Kasumi-1 (cell line): ENCODE measurements at regions not wholly inside any gene's neighbourhood (a gene's known extent, or its start where the extent isn't known, plus 50 kb on each side); places are given as distances from the start of the nearest gene placed in this dataset.

Source experiments
- DNase-seq, 2 experiments: peaks; one replicate each; lab custom pipeline; 2025; lab: John Stamatoyannopoulos, UW

DNA sequence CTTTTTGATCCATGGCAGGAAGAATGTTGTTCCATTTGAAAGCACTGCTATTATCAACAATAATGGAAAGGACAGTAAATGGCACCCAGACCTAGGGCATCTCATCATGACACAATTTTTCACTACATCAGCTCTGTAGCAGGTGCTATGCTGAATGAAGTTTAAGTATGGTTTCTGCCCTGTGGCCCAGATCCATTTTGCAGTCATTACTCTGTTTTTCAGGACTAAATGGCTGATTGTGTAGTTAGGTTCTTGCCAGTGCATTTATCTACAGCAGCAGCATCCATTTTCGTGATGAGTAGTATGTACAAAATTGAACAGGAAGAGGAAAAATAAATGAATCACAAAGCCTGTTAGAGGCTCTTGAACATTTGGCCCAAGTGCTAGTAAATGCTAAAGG lies 270.5 kb upstream of the CD180 start:
- no peak for DNase-seq

DNA sequence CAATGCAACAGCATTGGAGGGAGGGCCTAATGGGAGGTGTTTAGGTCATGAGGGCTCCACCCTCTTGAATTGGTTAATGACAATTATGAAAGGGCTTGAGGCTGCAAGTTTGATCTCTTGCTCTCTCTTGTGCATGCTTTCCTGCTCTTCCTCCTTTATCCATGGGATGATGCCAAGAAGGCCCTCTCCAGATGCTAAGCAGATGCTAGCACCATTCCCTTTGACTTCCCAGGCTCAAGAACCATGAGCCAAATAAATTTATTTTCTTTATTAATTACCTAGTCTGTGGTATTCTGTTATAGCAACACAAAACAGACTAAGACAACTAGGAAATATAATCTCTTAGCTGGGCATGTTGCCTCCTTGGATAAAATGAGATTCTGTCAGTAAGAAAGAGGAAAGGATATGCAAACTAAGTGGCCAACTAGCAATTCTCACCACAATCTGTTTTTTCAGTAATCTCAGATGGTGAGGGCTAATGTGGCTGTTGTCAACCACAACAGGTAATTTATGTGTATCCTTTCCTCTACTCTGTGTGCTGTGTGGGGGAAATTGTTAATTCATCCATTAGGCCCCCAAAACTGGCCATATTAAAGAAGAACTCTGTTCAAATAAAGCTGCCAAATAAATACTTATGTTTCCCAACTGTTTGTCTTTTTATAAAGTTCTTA lies 269.1 kb upstream of the CD180 start:
- no peak for DNase-seq

DNA sequence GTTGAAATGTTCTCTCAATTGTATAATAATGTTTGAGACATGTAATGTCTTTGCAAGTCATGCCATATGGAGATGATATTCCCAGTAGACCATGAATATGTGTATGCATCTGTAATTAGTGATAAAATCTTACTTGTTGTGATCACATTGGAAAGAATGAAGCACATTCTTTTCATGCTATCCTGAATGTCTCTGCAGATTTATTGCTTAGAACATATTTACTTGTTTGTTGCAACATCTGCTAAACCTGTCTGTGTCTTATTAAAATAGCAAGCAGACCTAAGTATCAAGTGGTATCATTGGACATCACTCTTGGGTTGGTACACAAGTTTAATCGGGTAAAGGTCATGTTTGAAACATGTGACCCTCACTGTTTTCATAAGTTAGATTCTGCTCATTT lies 265.5 kb upstream of the CD180 start:
- DNase-seq, result no peak

DNA sequence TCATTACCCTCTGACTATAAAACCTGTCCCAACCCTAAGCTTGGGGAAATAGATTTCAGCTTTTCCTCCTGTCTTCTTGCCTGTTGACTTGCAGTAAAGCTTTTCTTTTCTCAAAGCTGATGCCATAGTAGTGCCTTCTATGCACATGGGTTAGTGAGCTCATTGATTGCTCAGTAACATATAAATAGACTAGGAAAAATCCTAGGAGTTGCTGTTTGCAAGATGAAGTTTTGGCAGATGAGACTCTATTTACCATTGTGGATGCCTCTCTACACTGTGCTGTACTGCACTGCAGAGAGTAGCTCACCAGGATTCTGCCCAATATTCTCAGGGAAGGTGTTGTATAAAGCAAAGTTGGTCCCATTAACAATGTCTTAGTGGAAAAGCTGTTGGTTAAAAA lies 262.7 kb upstream of the CD180 start:
- no peak for DNase-seq

DNA sequence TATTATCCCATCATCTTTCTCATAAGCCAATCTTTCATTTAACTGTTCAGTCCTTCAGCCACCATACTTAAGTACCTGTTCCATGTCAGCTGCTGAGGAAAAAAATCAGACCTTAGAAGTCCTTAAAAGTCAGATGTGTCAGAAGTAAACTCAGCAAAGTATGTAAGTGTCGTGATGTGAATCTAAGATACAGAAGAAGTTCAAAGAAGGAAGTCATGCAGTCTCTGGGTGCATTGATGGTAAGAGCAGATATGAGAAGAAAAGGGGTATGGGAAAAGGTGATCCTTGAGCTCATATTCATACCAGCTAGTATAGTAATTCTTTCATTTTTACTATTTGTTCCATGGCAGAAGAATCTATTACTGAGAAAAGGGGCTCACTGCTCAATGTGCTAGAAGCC lies 259.4 kb upstream of the CD180 start:
- DNase-seq, result no peak

DNA sequence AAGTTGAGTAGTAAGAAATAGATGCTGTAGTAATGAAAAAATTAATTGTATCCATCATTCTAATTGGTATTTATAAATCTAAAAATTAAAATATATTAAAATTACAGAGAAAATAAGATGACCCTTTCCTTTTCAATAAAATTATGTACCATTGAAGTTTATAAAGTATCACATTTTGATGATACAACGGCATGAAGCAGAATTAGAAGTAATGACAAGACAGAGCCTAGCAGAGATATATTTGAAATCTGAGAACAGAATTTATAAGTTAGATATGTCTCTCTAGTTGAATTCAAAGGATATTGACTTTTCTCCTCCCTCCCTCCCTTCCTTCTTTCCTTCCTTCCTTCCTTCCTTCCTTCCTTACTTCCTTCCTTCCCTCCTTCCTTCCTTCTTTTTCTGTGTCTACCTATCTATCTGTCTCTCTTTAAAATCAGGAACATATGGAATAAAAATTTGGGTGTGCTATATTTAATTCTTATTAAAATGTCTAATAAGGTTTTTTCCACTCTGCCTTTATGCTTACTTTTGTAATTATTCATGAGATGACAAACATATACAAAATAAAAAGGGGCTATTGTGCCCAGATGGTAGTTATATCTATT lies 258.5 kb upstream of the CD180 start:
- no peak for DNase-seq

DNA sequence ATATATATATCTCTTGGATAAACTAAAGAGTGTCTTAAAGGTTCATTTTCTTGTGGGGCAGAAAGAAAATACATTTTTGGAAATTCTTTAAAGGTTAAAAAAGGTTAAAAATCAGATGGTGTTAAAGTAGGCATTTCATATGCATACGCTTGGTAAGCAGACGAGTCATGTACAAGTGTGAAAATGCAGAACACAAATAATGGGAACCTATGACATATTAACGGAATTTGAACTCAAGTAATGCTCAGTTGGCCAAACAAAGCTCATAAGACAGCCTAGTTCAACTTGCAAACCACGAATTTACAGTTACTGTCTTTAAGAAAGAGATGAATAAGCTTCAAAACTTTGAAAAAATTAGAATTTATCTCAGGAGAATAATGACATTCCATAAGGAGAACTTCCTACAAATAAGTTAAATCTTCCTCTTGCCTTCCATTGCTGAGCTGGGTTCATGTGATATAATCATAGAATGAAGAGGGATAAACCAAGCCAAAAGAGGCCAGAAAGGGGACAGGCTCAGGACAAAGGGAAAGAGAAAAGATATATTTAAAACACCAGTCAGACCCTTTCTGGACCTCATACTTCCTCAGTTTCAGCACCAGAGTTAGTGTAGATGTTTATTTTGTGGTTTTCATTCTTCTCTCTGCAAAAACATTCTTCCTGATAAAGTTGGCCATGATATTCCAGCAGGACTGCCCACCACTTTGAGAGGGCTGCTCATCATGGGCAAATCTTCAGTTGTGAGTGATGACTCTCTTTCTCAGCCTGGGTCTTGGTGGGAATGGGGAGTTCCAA lies 256.7 kb upstream of the CD180 start:
- peak in 1 of 2 experiments; percentile 7 for DNase-seq

DNA sequence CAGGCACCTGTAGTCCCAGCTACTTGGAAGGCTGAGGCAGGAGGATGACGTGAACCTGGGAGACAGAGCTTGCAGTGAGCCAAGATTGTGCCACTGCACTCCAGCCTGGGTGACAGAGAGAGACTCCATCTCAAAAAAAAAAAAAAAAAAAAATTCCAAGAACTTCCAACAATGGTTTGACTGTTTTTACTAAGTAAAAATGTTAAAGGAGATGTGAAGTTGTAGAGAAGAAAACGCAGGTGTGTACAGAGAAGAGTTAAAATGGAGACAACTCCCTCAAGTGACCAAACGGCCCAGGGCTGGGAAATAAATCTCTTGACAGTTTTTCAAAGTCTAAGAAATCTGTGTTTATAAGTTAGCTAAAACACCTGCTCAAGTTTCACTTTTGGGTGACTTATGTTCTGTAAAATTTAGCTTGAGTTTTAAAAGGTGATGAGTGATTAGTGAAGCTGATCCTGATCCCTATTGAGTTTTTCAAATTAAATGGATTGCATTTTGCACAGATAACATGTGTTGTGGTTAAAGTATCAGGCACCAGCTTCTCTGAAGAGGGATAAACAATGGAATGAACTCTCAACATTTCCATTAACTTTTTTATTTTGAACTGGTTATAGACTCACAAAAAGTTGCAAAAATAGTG lies 255.2 kb upstream of the CD180 start:
- DNase-seq, result no peak

DNA sequence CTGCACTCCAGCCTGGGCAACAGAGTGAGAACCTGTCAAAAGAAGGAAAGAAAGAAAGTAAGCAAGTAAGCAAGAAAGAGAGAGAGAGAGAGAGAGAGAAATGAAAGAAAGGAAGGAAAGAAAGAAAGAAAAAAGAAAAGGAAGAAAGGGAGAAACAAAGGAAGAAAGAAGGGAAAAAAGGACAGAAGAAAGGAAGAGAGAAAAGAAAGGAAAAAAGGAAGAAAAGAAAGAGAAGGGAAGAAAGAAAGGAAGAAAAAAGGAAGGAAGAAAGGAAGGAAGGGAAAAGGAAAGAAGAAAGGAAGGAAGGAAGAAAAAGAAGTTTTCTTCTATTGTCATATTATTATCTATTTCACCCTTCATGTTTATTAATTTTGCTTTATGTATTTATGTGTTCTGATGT lies 251.1 kb upstream of the CD180 start:
- DNase-seq, result no peak

DNA sequence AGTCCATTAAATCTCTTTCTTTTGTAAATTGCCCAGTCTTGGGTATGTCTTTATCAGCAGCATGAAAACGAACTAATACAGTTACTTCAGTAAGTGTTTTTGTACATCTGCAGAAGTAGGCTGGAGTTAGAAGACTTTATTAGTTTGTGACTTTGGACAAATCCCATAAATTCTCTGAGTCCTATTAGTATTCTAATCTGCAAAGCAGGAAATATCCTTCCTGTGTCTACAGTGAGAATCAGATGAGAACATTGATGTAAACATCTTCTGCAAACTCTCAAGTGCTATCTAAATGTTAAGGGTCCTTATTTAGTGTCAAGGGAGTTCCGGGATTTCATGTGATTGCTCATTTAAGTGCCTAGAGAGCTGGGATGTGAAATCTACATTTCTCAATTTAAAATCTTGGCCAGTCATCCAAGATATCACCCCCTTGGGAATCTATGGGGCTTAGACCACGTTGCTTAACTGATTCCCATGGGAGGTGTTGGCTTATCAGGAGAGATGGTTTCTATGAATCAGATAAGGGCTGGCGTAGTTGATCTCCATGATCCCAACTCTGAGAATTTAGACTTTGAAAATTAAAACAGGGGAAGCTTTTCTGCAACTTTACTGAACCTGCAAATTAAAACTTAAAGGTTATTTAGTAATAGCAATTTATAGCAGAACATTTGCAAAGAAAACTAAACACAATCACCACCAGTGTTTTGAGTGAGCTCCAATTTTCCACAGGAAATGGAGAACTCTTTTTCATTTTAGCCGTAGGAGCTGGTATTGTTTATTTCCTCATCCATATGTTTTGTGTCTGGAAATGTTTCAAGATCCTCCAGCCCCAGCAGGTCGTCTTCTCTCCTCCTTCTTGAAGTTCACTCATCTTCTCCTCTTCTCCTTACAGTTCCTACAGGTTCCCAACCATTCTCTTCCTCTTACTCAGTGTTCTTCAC lies 241.6 kb upstream of the CD180 start:
- DNase-seq, result no peak

DNA sequence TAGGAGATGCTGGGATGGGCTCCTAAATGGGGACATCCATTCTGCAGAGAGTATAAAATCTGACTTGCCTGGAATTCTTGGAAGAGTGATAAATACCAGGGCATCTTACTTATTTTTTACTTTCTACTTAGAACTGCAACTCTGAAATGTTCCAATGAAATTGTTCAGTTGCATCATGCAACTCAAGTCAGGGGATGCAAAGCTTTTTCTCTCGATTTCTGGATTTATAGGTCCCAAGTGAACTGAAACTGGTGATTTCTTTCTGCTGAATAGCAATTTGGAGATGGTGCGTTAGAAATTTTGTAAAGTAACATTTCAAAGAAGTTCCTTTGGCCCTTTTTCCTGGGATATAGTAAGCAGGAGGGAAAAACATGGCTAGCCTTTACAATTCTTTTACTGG lies 238.4 kb upstream of the CD180 start:
- no peak for DNase-seq

DNA sequence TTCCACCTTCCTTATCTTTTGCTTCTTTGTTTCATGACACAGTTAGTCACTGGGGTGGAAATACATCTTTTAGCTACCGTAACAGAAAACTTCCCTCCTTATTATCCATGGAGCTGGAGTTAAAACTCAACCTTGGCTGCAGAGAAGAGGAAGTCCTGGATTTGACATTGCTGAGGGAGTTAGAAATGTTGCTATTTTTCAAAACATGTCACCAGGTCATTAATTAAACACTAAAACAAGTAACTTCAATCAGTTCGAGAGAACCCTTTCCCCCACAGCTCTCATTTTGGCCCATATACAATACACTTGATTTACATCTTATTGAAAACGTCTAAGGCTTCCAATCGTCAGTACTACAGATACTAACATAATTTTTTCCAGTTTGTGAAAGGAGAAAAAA lies 237.9 kb upstream of the CD180 start:
- no peak for DNase-seq

DNA sequence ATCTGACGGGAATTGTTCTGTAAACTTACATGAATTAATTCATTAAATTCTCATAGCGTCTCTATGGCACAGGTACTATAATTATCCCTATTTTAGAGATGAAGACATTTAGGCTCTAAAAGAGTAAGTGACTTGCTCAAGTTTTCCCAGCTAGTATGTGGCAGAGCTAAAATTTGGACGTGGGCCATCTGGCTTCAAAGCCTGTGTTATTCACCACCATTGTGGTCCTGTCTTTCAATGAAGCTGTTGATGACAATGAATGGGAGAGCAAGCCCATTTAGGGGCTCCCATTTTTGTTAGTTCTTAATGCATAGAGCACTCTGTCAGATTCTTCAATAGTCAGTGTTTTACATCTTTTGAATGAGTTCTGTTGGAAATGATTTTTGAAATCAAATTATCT lies 236.0 kb upstream of the CD180 start:
- no peak for DNase-seq

DNA sequence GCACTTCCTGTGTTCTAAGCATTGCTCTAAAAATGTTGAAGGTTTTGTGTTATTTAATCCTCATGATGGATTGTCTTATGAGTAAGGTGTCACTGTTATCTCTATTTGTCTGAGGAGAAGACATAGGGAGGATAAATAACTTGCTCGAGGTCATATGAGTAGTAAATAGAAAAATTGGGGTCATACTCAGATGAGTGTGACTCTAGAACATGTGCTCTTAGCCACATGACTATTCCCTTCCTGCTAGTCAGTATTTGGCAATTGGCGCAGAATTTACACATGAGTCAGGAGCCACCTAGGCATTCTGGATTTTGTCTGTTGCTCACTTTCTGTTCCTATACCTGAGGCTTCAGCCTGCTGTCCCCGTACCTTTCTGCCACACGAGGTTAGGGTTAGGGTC lies 234.6 kb upstream of the CD180 start:
- no peak for DNase-seq

DNA sequence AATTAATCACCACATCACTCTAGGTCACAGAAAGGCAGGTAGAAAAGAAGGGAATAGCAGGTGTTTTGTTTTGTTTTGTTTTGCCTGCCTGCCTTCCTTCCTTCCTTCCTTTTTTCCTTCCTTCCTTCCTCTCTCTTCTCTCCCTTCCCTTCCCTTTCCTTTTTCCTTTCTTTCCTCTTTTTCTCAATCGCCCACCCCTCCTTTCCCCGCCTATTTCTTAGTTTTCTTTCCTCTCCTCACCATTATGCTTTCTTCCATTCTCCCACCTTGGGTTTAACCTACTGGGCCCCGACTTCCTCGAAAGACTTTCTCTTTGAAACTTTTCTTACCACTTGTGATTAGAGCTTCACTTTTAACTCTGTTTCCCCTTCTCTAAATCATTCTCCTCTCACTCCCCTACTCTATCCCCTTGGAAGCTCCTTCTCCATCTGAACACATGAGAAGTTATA lies 231.3 kb upstream of the CD180 start:
- no peak for DNase-seq

DNA sequence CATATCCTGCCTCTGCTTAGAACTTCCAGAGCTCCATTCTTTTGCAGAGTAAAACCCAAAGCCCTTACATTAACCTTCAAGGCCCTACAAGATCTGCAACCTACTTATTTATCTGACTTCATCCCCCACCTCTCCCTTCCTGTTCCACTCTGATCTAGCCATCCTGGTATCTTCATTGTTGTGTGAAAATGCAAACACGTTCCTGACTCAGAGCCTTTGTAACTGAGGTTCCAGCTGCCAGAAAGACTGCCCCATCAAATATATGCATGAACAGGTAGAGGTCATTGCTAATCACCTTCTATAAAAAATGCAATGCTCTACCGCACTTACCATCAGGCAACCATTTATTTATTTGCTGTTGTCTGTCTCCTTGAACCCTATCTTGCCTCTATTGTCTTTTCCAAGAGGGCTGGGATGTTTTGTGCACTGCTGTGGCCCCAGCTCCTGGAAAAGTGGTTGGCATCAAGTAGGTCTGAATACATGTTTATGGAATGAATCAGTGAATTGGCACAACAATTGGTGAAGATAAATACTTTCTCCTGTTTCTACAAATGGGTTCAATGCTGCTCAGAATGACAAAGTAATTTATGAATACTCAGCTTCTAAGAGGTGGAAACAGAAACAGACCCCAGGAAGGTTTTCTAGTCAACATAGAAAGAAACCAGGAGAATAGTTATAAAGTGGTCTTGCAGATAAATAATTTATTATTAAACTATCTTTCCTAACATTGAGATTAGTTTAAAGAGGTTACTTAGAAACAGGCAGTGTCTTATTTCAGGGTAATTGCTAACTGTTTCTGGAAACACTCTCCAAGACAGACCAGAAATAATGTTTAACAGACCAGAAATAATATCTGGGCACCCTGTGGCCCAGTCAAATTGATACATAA lies 230.6 kb upstream of the CD180 start:
- no peak for DNase-seq

DNA sequence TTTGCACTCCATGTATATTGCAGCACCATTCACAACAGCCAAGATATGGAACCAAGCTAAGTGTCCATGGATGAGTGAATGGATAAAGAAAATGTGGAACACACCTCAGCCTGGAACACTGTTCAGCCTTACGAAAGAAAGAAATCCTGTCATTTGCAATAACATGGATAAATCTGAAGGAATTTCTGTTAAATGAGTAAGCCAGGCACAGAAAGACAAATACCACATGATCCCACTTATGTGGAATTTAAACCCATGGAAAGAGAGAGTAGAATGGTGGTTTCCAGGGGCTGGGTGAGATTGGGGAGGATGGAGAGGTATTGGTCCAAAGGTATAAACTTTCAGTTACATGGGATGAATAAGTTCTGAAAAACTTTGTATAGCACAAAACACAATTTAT lies 228.9 kb upstream of the CD180 start:
- no peak for DNase-seq

DNA sequence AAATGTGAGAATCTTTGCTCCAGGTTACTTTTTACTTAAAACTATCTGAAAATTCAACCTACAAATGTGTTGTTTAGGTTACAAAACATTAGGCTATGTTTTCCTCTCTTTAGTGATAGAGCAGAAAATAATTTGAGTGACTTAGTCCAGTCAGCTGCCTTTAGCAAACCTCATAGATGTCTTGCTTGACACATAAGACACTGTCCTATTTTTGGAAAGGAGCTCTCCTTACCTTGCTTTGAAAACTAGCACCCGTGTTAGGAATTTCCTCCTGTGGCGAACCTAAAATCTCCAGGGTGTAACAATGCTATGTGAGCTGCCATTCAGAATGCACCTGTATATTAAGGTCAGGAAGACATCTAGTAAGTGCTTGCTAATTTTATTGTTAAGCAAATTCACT lies 221.2 kb upstream of the CD180 start:
- DNase-seq, result no peak

DNA sequence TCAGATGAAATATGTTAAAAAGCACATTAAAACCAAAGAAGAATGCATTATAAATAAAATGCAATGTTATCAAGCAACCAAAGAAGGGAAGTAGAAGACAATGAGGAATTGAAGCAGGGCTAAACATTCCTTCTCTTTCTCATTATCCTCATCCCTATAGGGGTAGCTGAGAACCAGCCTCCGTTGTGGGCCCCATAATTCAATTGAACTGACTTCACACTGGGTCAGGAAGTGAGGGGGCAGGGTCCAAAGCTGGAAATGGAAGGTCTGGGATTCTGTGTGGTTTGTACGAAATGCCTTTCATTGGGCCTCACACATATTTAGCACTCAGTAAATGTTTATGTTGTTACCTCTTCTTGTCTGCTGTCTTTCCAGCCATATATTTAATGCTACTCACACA lies 220.4 kb upstream of the CD180 start:
- DNase-seq, result no peak

DNA sequence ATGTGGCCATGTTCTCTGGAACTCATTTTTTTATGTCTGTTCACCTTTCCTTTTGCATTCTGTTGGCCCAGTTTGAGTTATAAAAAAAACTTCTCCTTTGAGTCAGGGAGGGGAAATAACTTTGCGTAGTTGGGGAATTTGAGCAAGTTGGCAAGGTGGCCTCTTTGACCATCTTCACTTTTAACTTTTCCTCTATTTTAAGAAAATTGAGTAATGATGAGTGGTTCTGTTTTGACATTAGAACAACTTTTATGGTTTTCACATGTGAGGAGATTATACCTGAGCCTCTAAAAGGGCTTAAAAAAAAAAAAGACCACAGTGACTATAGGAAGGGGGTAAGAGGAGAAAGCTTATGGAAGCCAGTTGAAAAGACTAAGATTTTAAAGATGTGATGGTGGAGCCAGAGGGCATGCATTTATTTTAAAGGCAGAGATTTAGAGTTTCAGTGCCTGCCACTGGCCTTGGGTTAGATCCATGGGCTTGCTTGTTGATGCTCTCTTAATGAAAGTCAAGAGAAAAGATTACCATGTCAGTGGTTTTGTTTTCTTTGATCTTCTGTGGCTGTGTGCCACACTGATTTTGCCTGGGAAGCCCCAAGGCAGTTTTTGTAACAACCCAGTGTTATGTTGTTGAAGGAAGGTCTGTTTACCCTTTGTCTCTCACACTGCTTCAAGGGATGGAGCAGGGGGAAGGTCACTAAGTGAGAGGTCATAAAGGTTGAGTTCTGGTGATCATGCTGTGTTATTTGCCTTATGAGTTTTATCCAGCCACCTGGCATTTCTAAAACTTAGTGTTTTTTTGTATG lies 219.7 kb upstream of the CD180 start:
- DNase-seq, result no peak
